Panc1 (cell line): ENCODE measurements at regions not wholly inside any gene's neighbourhood (a gene's known extent, or its start where the extent isn't known, plus 50 kb on each side); places are given as distances from the start of the nearest gene placed in this dataset.

ENCODE experiments used
- ATAC-seq: fragments of 200-7000 bp; cut with Tn5 transposase; 2 replicates; pipeline ENCODE4 v1.9.1; 2020; ENCODE audit warnings: mild to moderate bottlenecking, moderate library complexity
- BruUV-seq: library from RNA; stranded (reverse); fragments of 400-500 nt; replicated peaks from 2 replicates; lab custom pipeline; 2021; lab: Mats Ljungman, UMichigan
- CTCF ChIA-PET: fragments of 300-600 bp; sonication (Branson Sonifier 250); formaldehyde crosslinking; loops from one replicate; lab custom pipeline; 2022; ENCODE audit warnings: antibody characterized with exemption; lab: Charles Lee
- POLR2A ChIA-PET: fragments of 300-600 bp; sonication (Branson Sonifier 250); formaldehyde crosslinking; loops from one replicate; lab custom pipeline; 2022; ENCODE audit warnings: antibody characterized with exemption; lab: Charles Lee
- DNase-seq: peaks from one replicate; pipeline ENCODE4 v3.0.0-alpha.2; 2010; ENCODE audit warnings: low read depth, low spot score
- H3K27ac ChIP-seq: 2 replicates; pipeline ENCODE4 v1.5.1; 2011; ENCODE audit warnings: mild to moderate bottlenecking, low read length, inconsistent platforms
- H3K27me3 ChIP-seq: fragments of 200-500 bp; sonication (Bioruptor generic); 2 replicates; pipeline ENCODE4 v1.6.0; 2014; ENCODE audit warnings: low read length, inconsistent platforms; ENCODE audit not compliant: control insufficient read depth, insufficient read depth
- H3K36me3 ChIP-seq: fragments of 200-500 bp; sonication (Bioruptor generic); 2 replicates; pipeline ENCODE4 v1.5.1; 2014; ENCODE audit warnings: inconsistent platforms, mild to moderate bottlenecking, low read length, moderate library complexity; ENCODE audit not compliant: control insufficient read depth, insufficient read depth
- H3K4me1 ChIP-seq: 2 replicates; pipeline ENCODE4 v1.5.1; 2011; ENCODE audit warnings: inconsistent platforms, mild to moderate bottlenecking, low read length, moderate library complexity; ENCODE audit not compliant: control insufficient read depth, insufficient read depth
- H3K4me3 ChIP-seq, 2 experiments: 2 replicates each; pipeline ENCODE4 v1.5.1; 2011 to 2012; ENCODE audit warnings: low read depth in 2 of 2, low read length in 2 of 2, mild to moderate bottlenecking in 2 of 2, inconsistent platforms in 1 of 2, moderate library complexity in 1 of 2
- H3K9me3 ChIP-seq: fragments of 200-500 bp; sonication (Bioruptor generic); 2 replicates; pipeline ENCODE4 v1.5.1; 2014; ENCODE audit warnings: low read depth, mild to moderate bottlenecking, inconsistent platforms, low read length, moderate library complexity; ENCODE audit not compliant: control insufficient read depth, insufficient read depth
- CTCF ChIP-seq: fragments of 450-650 bp; IDR thresholded peaks from 2 replicates; pipeline ENCODE4 v1.5.1; 2017; ENCODE audit warnings: mild to moderate bottlenecking
- POLR2AphosphoS5 ChIP-seq: IDR thresholded peaks from 2 replicates; pipeline ENCODE4 v1.6.1; 2012; ENCODE audit warnings: mild to moderate bottlenecking, low read depth, low read length, moderate library complexity
- REST ChIP-seq, 2 experiments: IDR thresholded peaks; 2 replicates each; pipeline ENCODE4 v1.6.1; 2011 to 2012; ENCODE audit warnings: low read depth in 2 of 2, control low read depth in 1 of 2, low read length in 1 of 2, mild to moderate bottlenecking in 1 of 2, moderate library complexity in 1 of 2; ENCODE audit not compliant: insufficient read depth in 1 of 2
- SIN3A ChIP-seq: IDR thresholded peaks from 2 replicates; pipeline ENCODE4 v1.6.1; 2012; ENCODE audit warnings: low read depth, mild to moderate bottlenecking, low read length, moderate library complexity, borderline replicate concordance; ENCODE audit not compliant: insufficient read depth
- TCF7L2 ChIP-seq: IDR thresholded peaks from 2 replicates; pipeline ENCODE4 v1.6.1; 2011; ENCODE audit warnings: mild to moderate bottlenecking, low read depth, low read length, inconsistent platforms
- in situ Hi-C: cut with HindIII; loops from 2 replicates; pipeline ENCODE4 v1.10.0; 2016; ENCODE audit warnings: low sequenced_read_pairs, low pct_unique_long_range_greater_than_20kb
- intact Hi-C: fragments of 100-400 bp; cut with micrococcal nuclease; formaldehyde crosslinking; loops from one replicate; pipeline ENCODE4 v1.10.0; 2022; ENCODE audit not compliant: unreplicated experiment

GRCh38 chr12:88638966-88639760 lies 58.9 kb upstream of the KITLG start:
- ATAC-seq (no peak), DNase-seq (no peak)
- H3K27me3 ChIP-seq: no peaks in the 10 kb centered on the region
- H3K36me3 ChIP-seq: no peaks in the 10 kb centered on the region
- in situ Hi-C loops (no loop called here), intact Hi-C loops (loop anchor here (10.0 kb wide), 1 partner anchor 356 kb away; no protein-coding TSS in a partner anchor)
- POLR2A ChIA-PET: no interaction called here
- no peaks in the 10 kb centered on the region for H3K4me1 ChIP-seq
- TF ChIP-seq CTCF: no peak
- no peak for TF ChIP-seq REST (IDR thresholded peaks at IDR 0.05; ENCODE audit: insufficient read depth in 1 of 2, low read depth in 2 of 2, low read length in 1 of 2)
- no peak for TF ChIP-seq SIN3A
- CTCF ChIA-PET: no interaction called here
- H3K9me3 ChIP-seq: no peaks in the 10 kb centered on the region
- H3K4me3 ChIP-seq: no peak overlapping the region
- BruUV-seq: no TSS peak
- no peak overlapping the region for H3K27ac ChIP-seq

- Histone ChIP-seq H3K27ac (no peak overlapping the region), H3K4me3 (no peak overlapping the region), H3K4me1 (no peaks in the 10 kb centered on the region), H3K36me3 (no peaks in the 10 kb centered on the region), H3K27me3 (no peaks in the 10 kb centered on the region), H3K9me3 (no peaks in the 10 kb centered on the region)
- DNase-seq (no peak), ATAC-seq (no peak)
- no TSS peak for BruUV-seq
- intact Hi-C loops (loop anchor here (10.0 kb wide), 1 partner anchor 356 kb away; no protein-coding TSS in a partner anchor), in situ Hi-C loops (no loop called here)
- TF ChIP-seq TCF7L2 (no peak), REST (IDR thresholded peaks at IDR 0.05; ENCODE audit: insufficient read depth in 1 of 2, low read depth in 2 of 2, low read length in 1 of 2) (no peak), CTCF (no peak), POLR2AphosphoS5 (no peak), SIN3A (no peak)
- POLR2A ChIA-PET: no interaction called here
- CTCF ChIA-PET: no interaction called here
These were observed 58.1 kb upstream of the KITLG start for GRCh38 chr12:88638388-88638787.
